T-helper 2 cell treated with Interferon-gamma antibody and Interleukin-4, amounts not matched to agents 5 μg/mL and 100 μg/mL, for 36 hours (primary cell): ENCODE measurements at regions not wholly inside any gene's neighbourhood (a gene's known extent, or its start where the extent isn't known, plus 50 kb on each side); places are given as distances from the start of the nearest gene placed in this dataset.

Experiments
- DNase-seq: peaks from one replicate; pipeline ENCODE4 v3.0.0; 2021; ENCODE audit warnings: low spot score
- H3K27ac Mint-ChIP-seq: one replicate; pipeline ENCODE4 v1.8.0; 2021; ENCODE audit warnings: mild to moderate bottlenecking, mixed read lengths
- H3K27me3 Mint-ChIP-seq: one replicate; pipeline ENCODE4 v1.8.0; 2021; ENCODE audit warnings: low read depth, mixed read lengths
- H3K36me3 Mint-ChIP-seq: one replicate; pipeline ENCODE4 v1.8.0; 2021; ENCODE audit warnings: low read depth, mixed read lengths
- H3K4me1 Mint-ChIP-seq: one replicate; pipeline ENCODE4 v1.8.0; 2021; ENCODE audit warnings: low read depth, mixed read lengths
- H3K4me3 Mint-ChIP-seq: one replicate; pipeline ENCODE4 v1.8.0; 2022; ENCODE audit warnings: mild to moderate bottlenecking, moderate library complexity, mixed read lengths
- H3K9me3 Mint-ChIP-seq: one replicate; pipeline ENCODE4 v1.8.0; 2021; ENCODE audit warnings: mixed read lengths

DNA sequence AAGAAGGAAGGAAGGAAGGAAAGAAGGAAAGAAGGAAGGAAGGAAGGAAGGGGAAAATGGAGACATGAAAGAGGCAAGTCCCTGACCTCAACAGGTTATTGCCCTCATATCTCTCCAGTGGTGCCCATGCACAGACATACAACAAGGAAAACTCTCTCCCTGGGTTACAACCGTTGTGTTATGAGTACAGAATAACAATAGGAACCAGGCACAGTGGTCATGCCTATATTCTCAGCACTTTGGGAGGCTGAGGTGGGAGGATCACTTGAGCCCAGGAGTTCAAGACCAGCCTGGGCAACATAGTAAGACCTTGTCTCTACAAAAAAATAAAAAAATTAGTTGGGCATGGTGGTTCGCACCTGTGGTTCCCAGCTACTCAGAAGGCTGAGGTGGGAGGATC lies 139.4 kb upstream of the HMGA2 start:
- Mint-ChIP-seq H3K27ac (no peak overlapping the region), H3K27me3 (peaks cover 3% of the 10 kb centered on the region), H3K9me3 (no peaks in the 10 kb centered on the region), H3K4me3 (no peak overlapping the region), H3K4me1 (no peaks in the 10 kb centered on the region), H3K36me3 (no peaks in the 10 kb centered on the region)
- DNase-seq = no peak

DNA sequence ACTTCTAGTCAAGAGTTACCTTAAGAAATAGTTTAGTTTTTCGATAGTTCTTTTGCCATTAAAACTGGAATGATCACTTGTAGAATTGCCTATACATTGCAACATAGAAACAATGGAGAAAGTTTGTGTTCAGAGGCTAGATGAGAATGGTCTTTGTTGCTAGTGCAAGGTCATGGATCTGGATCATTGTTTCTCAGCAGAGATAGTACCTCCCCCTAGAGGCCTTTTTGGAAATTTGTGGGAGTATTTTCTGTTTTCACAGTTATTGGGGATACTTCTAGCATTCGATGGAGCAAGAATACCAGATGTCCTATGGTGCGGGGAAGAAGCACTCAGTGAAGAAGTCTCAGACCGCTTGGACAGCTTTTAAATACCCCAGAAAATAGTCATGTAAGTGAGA lies 138.8 kb upstream of the HMGA2 start:
- H3K4me1 Mint-ChIP-seq = no peaks in the 10 kb centered on the region
- no peak for DNase-seq

GRCh38 chr12:65689508-65689907 lies 134.8 kb upstream of the HMGA2 start:
- H3K36me3 Mint-ChIP-seq = no peaks in the 10 kb centered on the region
- no peaks in the 10 kb centered on the region for H3K9me3 Mint-ChIP-seq
- no peak overlapping the region for H3K27ac Mint-ChIP-seq
- H3K27me3 Mint-ChIP-seq = no peaks in the 10 kb centered on the region
- H3K4me3 Mint-ChIP-seq = no peak overlapping the region
- no peak for DNase-seq
- no peaks in the 10 kb centered on the region for H3K4me1 Mint-ChIP-seq

More for the DNA sequence above, 138.8 kb upstream of the HMGA2 start:
- peaks cover 3% of the 10 kb centered on the region for H3K27me3 Mint-ChIP-seq
- no peaks in the 10 kb centered on the region for H3K36me3 Mint-ChIP-seq
- no peak overlapping the region for H3K27ac Mint-ChIP-seq
- no peak overlapping the region for H3K4me3 Mint-ChIP-seq
- no peaks in the 10 kb centered on the region for H3K9me3 Mint-ChIP-seq

GRCh38 chr12:65690477-65690876 lies 133.8 kb upstream of the HMGA2 start:
- Mint-ChIP-seq H3K36me3 (no peaks in the 10 kb centered on the region), H3K4me1 (no peaks in the 10 kb centered on the region), H3K27me3 (no peaks in the 10 kb centered on the region), H3K9me3 (no peaks in the 10 kb centered on the region), H3K27ac (no peak overlapping the region), H3K4me3 (no peak overlapping the region)
- DNase-seq = no peak

- Mint-ChIP-seq H3K9me3 (no peaks in the 10 kb centered on the region), H3K36me3 (no peaks in the 10 kb centered on the region), H3K4me1 (no peaks in the 10 kb centered on the region), H3K4me3 (no peak overlapping the region), H3K27me3 (peaks cover 3% of the 10 kb centered on the region), H3K27ac (no peak overlapping the region)
- DNase-seq = no peak
Observed at GRCh38 chr12:65694130-65694529, 130.2 kb upstream of the HMGA2 start.

GRCh38 chr12:65695113-65695865 lies 129.0 kb upstream of the HMGA2 start:
- Mint-ChIP-seq H3K27me3 (peaks cover 3% of the 10 kb centered on the region), H3K9me3 (no peaks in the 10 kb centered on the region), H3K4me1 (no peaks in the 10 kb centered on the region), H3K4me3 (no peak overlapping the region), H3K36me3 (no peaks in the 10 kb centered on the region), H3K27ac (no peak overlapping the region)
- no peak for DNase-seq

DNA sequence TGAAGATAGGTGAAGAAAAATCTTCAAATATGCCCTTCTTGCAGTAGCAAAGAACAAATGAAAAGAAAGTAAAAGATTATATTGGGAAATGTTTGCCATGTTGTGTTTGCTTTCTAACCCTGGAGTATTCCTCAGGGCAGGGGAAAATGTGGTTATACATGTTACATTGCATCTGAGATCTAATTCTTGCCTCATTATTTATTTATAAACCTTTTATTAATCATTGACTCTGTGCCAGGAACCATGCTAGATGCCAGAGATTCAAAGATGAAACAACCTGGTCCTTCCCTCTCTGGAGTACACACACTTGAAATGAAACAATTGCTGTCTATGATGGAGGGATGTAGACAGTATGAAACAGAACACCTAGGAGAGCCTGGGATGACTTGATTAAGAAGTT lies 128.1 kb upstream of the HMGA2 start:
- no peak overlapping the region for H3K4me3 Mint-ChIP-seq
- DNase-seq = no peak
- no peaks in the 10 kb centered on the region for H3K9me3 Mint-ChIP-seq
- no peaks in the 10 kb centered on the region for H3K36me3 Mint-ChIP-seq
- H3K27me3 Mint-ChIP-seq = peaks cover 3% of the 10 kb centered on the region
- no peaks in the 10 kb centered on the region for H3K4me1 Mint-ChIP-seq
- H3K27ac Mint-ChIP-seq = no peak overlapping the region

DNA sequence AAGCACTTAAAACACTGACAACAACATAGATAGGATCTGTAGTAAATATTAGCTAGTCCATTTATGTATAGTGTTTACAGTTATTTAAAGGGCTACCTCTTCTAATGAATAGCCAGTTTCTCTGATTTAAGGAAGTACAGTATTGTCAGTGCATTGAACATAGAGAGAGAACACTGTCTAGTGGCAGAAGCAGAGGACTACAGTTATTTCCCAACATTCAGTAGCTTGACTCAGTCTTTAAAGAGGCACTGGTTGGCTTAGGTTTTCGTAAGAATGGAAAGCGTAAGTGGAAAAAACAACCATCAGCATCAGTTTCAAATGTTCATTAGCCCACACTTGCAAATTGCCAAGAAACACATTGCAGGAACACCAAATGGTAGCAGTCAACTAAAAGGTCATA lies 125.0 kb upstream of the HMGA2 start:
- H3K4me3 Mint-ChIP-seq = no peak overlapping the region
- H3K36me3 Mint-ChIP-seq = no peaks in the 10 kb centered on the region
- H3K27me3 Mint-ChIP-seq = peaks cover 6% of the 10 kb centered on the region
- no peaks in the 10 kb centered on the region for H3K4me1 Mint-ChIP-seq
- H3K9me3 Mint-ChIP-seq = no peaks in the 10 kb centered on the region
- no peak overlapping the region for H3K27ac Mint-ChIP-seq
- DNase-seq = no peak

- no peak for DNase-seq
- Mint-ChIP-seq H3K36me3 (no peaks in the 10 kb centered on the region), H3K4me3 (no peak overlapping the region), H3K27me3 (peaks cover 5% of the 10 kb centered on the region), H3K27ac (no peak overlapping the region), H3K4me1 (no peaks in the 10 kb centered on the region), H3K9me3 (peaks cover 5% of the 10 kb centered on the region)
Observed at GRCh38 chr12:65703176-65703575, 121.1 kb upstream of the HMGA2 start.

DNA sequence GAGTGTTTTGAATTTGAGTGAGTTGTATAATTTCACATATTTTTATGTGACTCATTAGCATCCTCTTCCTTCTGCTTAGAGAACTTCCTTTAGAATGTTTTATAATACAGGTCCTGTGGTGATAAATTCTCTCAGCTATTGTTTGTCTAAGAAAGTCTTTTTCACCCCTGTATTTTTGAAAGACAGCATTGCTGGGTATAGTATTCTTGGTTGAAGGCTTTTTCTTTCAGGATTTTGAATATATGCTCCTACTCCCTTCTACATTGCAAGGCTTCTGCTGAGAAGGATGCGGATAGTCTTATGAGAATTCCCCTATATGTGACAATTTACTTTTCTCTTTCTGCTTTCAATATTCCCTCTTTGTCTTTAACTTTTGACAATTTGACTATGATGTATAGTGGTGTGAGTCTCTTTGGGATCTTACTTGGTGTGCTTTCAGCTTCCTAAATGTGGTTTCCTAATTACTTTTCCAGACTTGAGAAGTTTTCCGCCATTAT lies 118.9 kb upstream of the HMGA2 start:
- peaks cover 5% of the 10 kb centered on the region for H3K9me3 Mint-ChIP-seq
- peaks cover 5% of the 10 kb centered on the region for H3K27me3 Mint-ChIP-seq
- H3K36me3 Mint-ChIP-seq = no peaks in the 10 kb centered on the region
- no peaks in the 10 kb centered on the region for H3K4me1 Mint-ChIP-seq
- no peak overlapping the region for H3K27ac Mint-ChIP-seq
- H3K4me3 Mint-ChIP-seq = no peak overlapping the region
- no peak for DNase-seq

GRCh38 chr12:65707051-65707450 lies 117.2 kb upstream of the HMGA2 start:
- peaks cover 3% of the 10 kb centered on the region for H3K27me3 Mint-ChIP-seq
- no peak overlapping the region for H3K4me3 Mint-ChIP-seq
- DNase-seq = no peak
- no peaks in the 10 kb centered on the region for H3K4me1 Mint-ChIP-seq
- no peaks in the 10 kb centered on the region for H3K36me3 Mint-ChIP-seq
- H3K9me3 Mint-ChIP-seq = peaks cover 5% of the 10 kb centered on the region
- no peak overlapping the region for H3K27ac Mint-ChIP-seq

- Mint-ChIP-seq H3K27ac (no peak overlapping the region), H3K4me3 (no peak overlapping the region), H3K4me1 (no peaks in the 10 kb centered on the region), H3K36me3 (no peaks in the 10 kb centered on the region), H3K27me3 (peaks cover 6% of the 10 kb centered on the region), H3K9me3 (no peaks in the 10 kb centered on the region)
- DNase-seq = no peak
Observed at GRCh38 chr12:65712260-65713004, 111.9 kb upstream of the HMGA2 start.

- Mint-ChIP-seq H3K4me3 (no peak overlapping the region), H3K27ac (no peak overlapping the region), H3K27me3 (peaks cover 16% of the 10 kb centered on the region), H3K9me3 (no peaks in the 10 kb centered on the region), H3K4me1 (no peaks in the 10 kb centered on the region), H3K36me3 (no peaks in the 10 kb centered on the region)
- no peak for DNase-seq
Observed at GRCh38 chr12:65715961-65716360, 108.3 kb upstream of the HMGA2 start.
